ENCODE measurements at regions not wholly inside any gene's neighbourhood (a gene's known extent, or its start where the extent isn't known, plus 50 kb on each side); places are given as distances from the start of the nearest gene placed in this dataset.
"Not testable (repeated sequence)": the region's sequence is repeated elsewhere in the genome, so short reads cannot be mapped to it uniquely, and the experiment has no call there.

GRCh38 chr2:167814881-167815718 lies 432.3 kb downstream of the STK39 start:
- H3K4me3 Mint-ChIP-seq = no peak overlapping the region
- H3K36me3 Mint-ChIP-seq (ENCODE audit: low read depth) = no peaks in the 10 kb centered on the region
- H3K4me1 Mint-ChIP-seq (ENCODE audit: low read depth) = no peaks in the 10 kb centered on the region
- CTCF ChIA-PET = no interaction called here
- DNase-seq = no peak
- no peaks in the 10 kb centered on the region for H3K9me3 Mint-ChIP-seq
- intact Hi-C loops (cut with micrococcal nuclease) = no loop called here
- H3K27me3 Mint-ChIP-seq (ENCODE audit: low read depth) = peaks cover 5% of the 10 kb centered on the region
- no peak overlapping the region for H3K27ac Mint-ChIP-seq

DNA sequence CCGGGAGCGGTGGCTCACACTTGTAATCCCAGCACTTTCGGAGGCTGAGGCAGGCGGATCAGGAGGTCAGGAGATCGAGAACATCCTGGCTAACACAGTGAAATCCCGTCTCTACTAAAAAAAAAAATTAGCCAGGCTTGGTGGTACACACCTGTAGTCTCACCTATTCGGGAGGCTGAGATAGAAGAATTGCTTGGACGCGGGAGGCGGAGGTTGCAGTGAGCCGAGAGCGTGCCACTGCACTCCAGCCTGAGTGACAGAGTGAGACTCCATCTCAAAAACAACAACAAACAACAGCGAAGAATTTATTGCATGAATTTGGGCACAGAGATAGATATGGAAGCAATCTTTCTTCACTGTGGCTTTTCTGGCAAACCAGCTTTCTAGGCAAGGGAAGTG lies 432.9 kb downstream of the STK39 start:
- DNase-seq; H3K27me3 Mint-ChIP-seq (ENCODE audit: low read depth); H3K4me1 Mint-ChIP-seq (ENCODE audit: low read depth); CTCF ChIA-PET; H3K36me3 Mint-ChIP-seq (ENCODE audit: low read depth); H3K4me3 Mint-ChIP-seq; H3K9me3 Mint-ChIP-seq; H3K27ac Mint-ChIP-seq; intact Hi-C loops (cut with micrococcal nuclease): not testable (repeated sequence)

GRCh38 chr2:167809799-167810198 lies 437.6 kb downstream of the STK39 start:
- DNase-seq; H3K4me3 Mint-ChIP-seq; intact Hi-C loops (cut with micrococcal nuclease); H3K4me1 Mint-ChIP-seq (ENCODE audit: low read depth); H3K36me3 Mint-ChIP-seq (ENCODE audit: low read depth); CTCF ChIA-PET; H3K27me3 Mint-ChIP-seq (ENCODE audit: low read depth); H3K27ac Mint-ChIP-seq; H3K9me3 Mint-ChIP-seq: not testable (repeated sequence)

GRCh38 chr2:167803449-167803988 lies 443.9 kb downstream of the STK39 start:
- Mint-ChIP-seq H3K27me3 (ENCODE audit: low read depth) (peaks cover 1% of the 10 kb centered on the region), H3K4me1 (ENCODE audit: low read depth) (no peaks in the 10 kb centered on the region), H3K36me3 (ENCODE audit: low read depth) (no peaks in the 10 kb centered on the region), H3K27ac (no peak overlapping the region), H3K9me3 (peaks cover 7% of the 10 kb centered on the region), H3K4me3 (no peak overlapping the region)
- intact Hi-C loops (cut with micrococcal nuclease) = no loop called here
- CTCF ChIA-PET = no interaction called here
- DNase-seq = no peak

DNA sequence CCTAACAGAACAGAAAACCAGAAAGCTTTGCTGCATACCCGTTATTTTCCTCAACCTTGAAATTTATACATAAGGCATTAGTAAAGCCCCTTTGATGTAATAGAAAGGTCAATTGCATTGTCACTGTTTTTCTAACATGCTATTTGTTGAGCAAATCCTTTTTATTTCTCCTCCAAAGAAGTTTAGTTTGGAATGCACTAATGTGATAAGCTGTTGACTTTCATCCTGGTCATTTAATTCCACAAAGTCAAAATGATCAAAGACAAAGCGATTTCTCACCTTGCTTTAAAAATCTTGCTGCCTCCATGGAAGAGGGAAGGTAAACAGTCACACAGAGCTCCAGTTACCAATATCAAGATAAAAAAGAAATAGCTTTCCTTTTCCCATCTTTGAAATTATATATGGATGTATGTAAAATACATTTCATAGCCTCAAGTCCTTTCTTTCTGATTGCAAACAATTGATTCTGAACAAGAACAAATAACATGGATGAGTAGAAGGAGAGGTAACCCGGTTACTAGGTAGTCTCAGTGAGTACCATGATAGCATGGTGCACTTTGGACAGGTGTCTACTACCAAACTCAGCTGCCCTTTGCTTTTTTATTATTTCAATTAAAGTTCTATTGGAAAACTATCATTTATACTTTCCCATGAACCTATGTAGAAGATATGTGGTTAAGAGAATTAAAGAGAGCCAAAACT lies 452.7 kb downstream of the STK39 start:
- no peaks in the 10 kb centered on the region for H3K4me1 Mint-ChIP-seq (ENCODE audit: low read depth)
- peaks cover 5% of the 10 kb centered on the region for H3K27me3 Mint-ChIP-seq (ENCODE audit: low read depth)
- no peak overlapping the region for H3K27ac Mint-ChIP-seq
- H3K4me3 Mint-ChIP-seq = no peak overlapping the region
- intact Hi-C loops (cut with micrococcal nuclease) = no loop called here
- CTCF ChIA-PET = no interaction called here
- H3K9me3 Mint-ChIP-seq = no peaks in the 10 kb centered on the region
- H3K36me3 Mint-ChIP-seq (ENCODE audit: low read depth) = no peaks in the 10 kb centered on the region
- no peak for DNase-seq

DNA sequence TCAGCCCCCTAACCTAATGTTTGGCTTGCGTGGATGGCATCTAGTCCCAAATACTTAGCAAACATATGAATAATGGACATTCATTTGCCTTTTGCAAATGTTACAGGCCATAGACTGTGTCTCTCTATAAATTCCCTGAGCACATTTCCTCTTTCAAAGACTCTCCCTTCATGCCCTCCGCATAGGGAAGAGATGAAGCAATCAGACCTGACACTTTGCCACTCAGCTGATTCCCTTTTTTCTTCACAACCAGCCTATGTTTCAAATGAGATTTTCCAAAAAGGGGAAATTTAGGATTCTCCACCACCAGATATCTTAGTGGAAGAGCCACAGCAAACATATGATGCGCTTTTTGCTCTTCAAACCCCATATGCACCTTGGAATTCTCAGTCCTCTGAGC lies 453.7 kb downstream of the STK39 start:
- intact Hi-C loops (cut with micrococcal nuclease) = no loop called here
- H3K36me3 Mint-ChIP-seq (ENCODE audit: low read depth) = no peaks in the 10 kb centered on the region
- peaks cover 4% of the 10 kb centered on the region for H3K27me3 Mint-ChIP-seq (ENCODE audit: low read depth)
- no peaks in the 10 kb centered on the region for H3K4me1 Mint-ChIP-seq (ENCODE audit: low read depth)
- H3K9me3 Mint-ChIP-seq = no peaks in the 10 kb centered on the region
- H3K4me3 Mint-ChIP-seq = no peak overlapping the region
- H3K27ac Mint-ChIP-seq = no peak overlapping the region
- CTCF ChIA-PET = no interaction called here
- no peak for DNase-seq

DNA sequence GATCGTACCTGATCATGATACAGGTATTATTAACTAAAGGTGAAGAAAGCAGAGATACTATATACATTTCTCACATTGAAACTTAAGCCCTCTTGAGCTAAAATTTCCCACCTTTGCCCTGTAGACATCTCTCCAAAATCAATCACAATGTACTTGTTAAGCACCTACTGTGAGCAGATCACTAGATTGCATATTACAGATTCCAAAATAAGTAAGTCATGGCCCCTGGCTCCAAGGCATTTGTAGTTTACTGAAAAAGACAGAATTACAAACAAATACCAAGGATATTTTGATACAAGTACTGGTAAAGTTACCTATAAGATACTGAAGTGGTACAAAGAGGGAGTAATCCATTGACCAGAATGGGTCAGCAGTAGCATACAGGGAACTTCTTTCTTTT lies 455.3 kb downstream of the STK39 start:
- no peaks in the 10 kb centered on the region for H3K4me1 Mint-ChIP-seq (ENCODE audit: low read depth)
- CTCF ChIA-PET = no interaction called here
- peaks cover 4% of the 10 kb centered on the region for H3K27me3 Mint-ChIP-seq (ENCODE audit: low read depth)
- no peaks in the 10 kb centered on the region for H3K9me3 Mint-ChIP-seq
- no peak for DNase-seq
- H3K36me3 Mint-ChIP-seq (ENCODE audit: low read depth) = no peaks in the 10 kb centered on the region
- intact Hi-C loops (cut with micrococcal nuclease) = no loop called here
- no peak overlapping the region for H3K4me3 Mint-ChIP-seq
- no peak overlapping the region for H3K27ac Mint-ChIP-seq

GRCh38 chr2:167790781-167791450 lies 456.5 kb downstream of the STK39 start:
- H3K9me3 Mint-ChIP-seq = no peaks in the 10 kb centered on the region

GRCh38 chr2:167790189-167790588 lies 457.2 kb downstream of the STK39 start:
- peaks cover 4% of the 10 kb centered on the region for H3K27me3 Mint-ChIP-seq (ENCODE audit: low read depth)
- H3K27ac Mint-ChIP-seq = no peak overlapping the region
- no peak overlapping the region for H3K4me3 Mint-ChIP-seq
- no peaks in the 10 kb centered on the region for H3K4me1 Mint-ChIP-seq (ENCODE audit: low read depth)
- no peak for DNase-seq
- no peaks in the 10 kb centered on the region for H3K36me3 Mint-ChIP-seq (ENCODE audit: low read depth)
- H3K9me3 Mint-ChIP-seq = no peaks in the 10 kb centered on the region
- intact Hi-C loops (cut with micrococcal nuclease) = no loop called here
- CTCF ChIA-PET = no interaction called here

More at GRCh38 chr2:167790781-167791450, 456.5 kb downstream of the STK39 start:
- Mint-ChIP-seq H3K27me3 (ENCODE audit: low read depth) (peaks cover 4% of the 10 kb centered on the region), H3K36me3 (ENCODE audit: low read depth) (no peaks in the 10 kb centered on the region), H3K27ac (no peak overlapping the region), H3K4me1 (ENCODE audit: low read depth) (no peaks in the 10 kb centered on the region), H3K4me3 (no peak overlapping the region)
- CTCF ChIA-PET = no interaction called here
- no peak for DNase-seq
- intact Hi-C loops (cut with micrococcal nuclease) = no loop called here

- Mint-ChIP-seq H3K36me3 (ENCODE audit: low read depth) (no peaks in the 10 kb centered on the region), H3K4me1 (ENCODE audit: low read depth) (no peaks in the 10 kb centered on the region), H3K27ac (no peak overlapping the region), H3K27me3 (ENCODE audit: low read depth) (peaks cover 4% of the 10 kb centered on the region), H3K9me3 (no peaks in the 10 kb centered on the region), H3K4me3 (no peak overlapping the region)
- no peak for DNase-seq
- intact Hi-C loops (cut with micrococcal nuclease) = loop anchor here (10.0 kb wide), 1 partner anchor 327 kb away; no protein-coding TSS in a partner anchor
- CTCF ChIA-PET = no interaction called here
These were observed 459.8 kb downstream of the STK39 start for GRCh38 chr2:167787562-167787961.

DNA sequence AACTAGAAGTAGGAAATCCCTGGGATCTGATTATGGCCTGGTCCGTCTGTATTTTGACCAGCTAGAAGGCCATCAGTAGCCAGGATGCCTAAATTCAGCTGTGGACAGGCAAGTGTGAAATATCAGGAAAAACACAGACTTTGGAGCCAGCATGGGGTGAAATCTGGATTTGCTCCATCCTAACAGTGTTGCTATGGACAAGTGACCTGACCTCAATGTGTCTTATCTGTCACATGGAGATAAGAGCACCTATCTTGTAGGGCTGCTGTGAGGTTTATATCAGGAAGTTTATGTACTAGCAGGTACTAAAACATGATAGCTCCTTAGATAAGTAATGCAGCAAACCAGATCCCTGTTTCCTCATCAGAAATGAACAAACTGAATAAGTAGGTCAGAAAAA lies 460.4 kb downstream of the STK39 start:
- Mint-ChIP-seq H3K27ac (no peak overlapping the region), H3K9me3 (no peaks in the 10 kb centered on the region), H3K27me3 (ENCODE audit: low read depth) (peaks cover 4% of the 10 kb centered on the region), H3K4me3 (no peak overlapping the region), H3K36me3 (ENCODE audit: low read depth) (no peaks in the 10 kb centered on the region), H3K4me1 (ENCODE audit: low read depth) (no peaks in the 10 kb centered on the region)
- intact Hi-C loops (cut with micrococcal nuclease) = loop anchor here (10.0 kb wide), 1 partner anchor 328 kb away; no protein-coding TSS in a partner anchor
- DNase-seq = no peak
- CTCF ChIA-PET = no interaction called here

DNA sequence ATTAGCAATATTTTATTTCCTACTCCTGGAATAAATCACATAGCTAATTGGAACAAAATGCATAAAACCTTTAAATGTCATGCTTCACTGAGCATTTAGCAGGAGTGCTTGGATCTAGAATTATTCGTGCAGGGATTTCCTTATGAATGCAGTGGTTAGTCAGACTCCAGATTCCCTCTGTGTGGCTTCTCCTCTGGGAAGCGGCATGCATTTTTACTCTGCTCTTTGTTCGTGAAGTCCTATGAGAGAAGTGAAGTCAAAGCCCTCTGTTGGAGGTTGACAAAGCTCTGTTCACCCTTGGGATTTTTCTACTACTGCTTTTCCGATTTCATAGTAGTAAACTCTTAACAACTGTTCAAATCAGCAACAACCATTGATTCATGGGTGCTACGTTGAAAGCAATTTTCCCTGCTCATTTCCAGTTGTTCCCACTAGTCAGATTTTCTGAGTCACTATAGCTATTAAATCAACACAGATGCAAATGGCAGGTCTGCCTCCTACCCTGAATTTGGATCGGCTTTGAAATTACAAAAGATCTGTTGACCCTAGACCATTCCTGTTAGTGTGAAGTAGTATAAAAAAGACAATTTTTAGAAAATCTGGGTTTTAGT lies 461.7 kb downstream of the STK39 start:
- no peaks in the 10 kb centered on the region for H3K9me3 Mint-ChIP-seq
- H3K27me3 Mint-ChIP-seq (ENCODE audit: low read depth) = peaks cover 4% of the 10 kb centered on the region
- no peaks in the 10 kb centered on the region for H3K4me1 Mint-ChIP-seq (ENCODE audit: low read depth)
- no peak overlapping the region for H3K4me3 Mint-ChIP-seq
- no peaks in the 10 kb centered on the region for H3K36me3 Mint-ChIP-seq (ENCODE audit: low read depth)
- CTCF ChIA-PET = no interaction called here
- no peak overlapping the region for H3K27ac Mint-ChIP-seq
- intact Hi-C loops (cut with micrococcal nuclease) = loop anchor here (10.0 kb wide), 1 partner anchor 329 kb away; no protein-coding TSS in a partner anchor
- DNase-seq = no peak

Data from activated naive CD4-positive, alpha-beta T cell treated with anti-CD3 and anti-CD28 coated beads for 36 hours (primary cell).